Vagina (tissue), 2 donors: ENCODE measurements at regions not wholly inside any gene's neighbourhood (a gene's known extent, or its start where the extent isn't known, plus 50 kb on each side); places are given as distances from the start of the nearest gene placed in this dataset.

Source experiments
- DNase-seq, 2 donors: peaks; one replicate each; pipeline ENCODE4 v3.0.0-alpha.2; 2017; ENCODE audit errors: extremely low spot score in 2 of 2
- H3K27ac ChIP-seq: fragments of 200-600 bp; sonication (generic); one replicate; pipeline ENCODE4 v1.5.1; 2019
- H3K27me3 ChIP-seq: fragments of 200-600 bp; sonication (generic); one replicate; pipeline ENCODE4 v1.5.1; 2019
- H3K36me3 ChIP-seq, 2 donors: fragments of 200-600 bp; sonication (generic); one replicate each; pipeline ENCODE4 v1.5.1; 2017 to 2019
- H3K4me1 ChIP-seq: fragments of 200-600 bp; sonication (generic); one replicate; pipeline ENCODE4 v1.5.1; 2019
- H3K4me3 ChIP-seq, 2 donors: fragments of 200-600 bp; sonication (generic); 1 replicate in 1 of 2; 2 replicates in 1 of 2; pipeline ENCODE4 v1.5.1; 2016 to 2019
- H3K9me3 ChIP-seq: fragments of 200-600 bp; sonication (generic); one replicate; pipeline ENCODE4 v1.5.1; 2019
- POLR2A ChIP-seq, 2 donors: fragments of 450-650 bp; IDR thresholded peaks; one replicate each; pipeline ENCODE4 v1.6.1; 2017; ENCODE audit warnings: antibody characterized with exemption in 2 of 2, mild to moderate bottlenecking in 2 of 2, moderate library complexity in 2 of 2
- POLR2AphosphoS5 ChIP-seq, 2 donors: sonication (generic); formaldehyde crosslinking; IDR thresholded peaks; one replicate each; pipeline ENCODE4 v1.9.0; 2017; ENCODE audit warnings: antibody characterized with exemption in 2 of 2, mild to moderate bottlenecking in 2 of 2, low read depth in 1 of 2; ENCODE audit not compliant: insufficient read depth in 1 of 2
- intact Hi-C: fragments of 100-400 bp; cut with DNase I; formaldehyde crosslinking; loops from one replicate; pipeline ENCODE4 v1.15.1; 2023
- TF ChIP-seq, protein P1 (sequence below), 3 experiments: fragments of 450-650 bp in 2 of 3; fragments of 200-600 bp in 1 of 3; sonication (generic) in 1 of 3; IDR thresholded peaks; one replicate each; pipeline ENCODE4 v1.5.1; 2017 to 2019; ENCODE audit warnings: antibody characterized with exemption in 3 of 3, mild to moderate bottlenecking in 2 of 3, moderate library complexity in 2 of 3

DNA sequence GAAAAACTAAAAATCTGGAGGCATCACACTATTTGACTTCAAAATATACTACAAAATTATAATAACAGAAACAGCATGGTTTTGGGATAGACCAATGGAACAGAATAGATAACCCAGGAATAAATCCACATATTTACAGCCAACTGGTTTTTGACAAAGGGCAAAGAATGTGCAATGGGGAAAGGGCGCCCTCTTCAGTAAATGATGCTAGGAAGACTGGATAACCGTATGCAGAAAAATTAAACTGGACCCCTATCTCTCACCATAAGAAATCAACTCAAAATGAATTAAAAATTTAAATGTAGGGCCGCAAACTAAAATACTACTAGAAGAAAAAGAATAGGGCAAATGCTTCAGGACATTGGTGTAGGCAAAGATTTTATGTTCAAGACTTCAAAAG is 440.5 kb upstream of the SGCG start:
- H3K36me3 ChIP-seq: no peaks in the 10 kb centered on the region
- H3K4me1 ChIP-seq: no peaks in the 10 kb centered on the region
- no peak for DNase-seq
- intact Hi-C loops: no loop called here
- no peak overlapping the region for H3K27ac ChIP-seq
- H3K9me3 ChIP-seq: no peaks in the 10 kb centered on the region
- no peaks in the 10 kb centered on the region for H3K27me3 ChIP-seq
- TF ChIP-seq, protein P1, sequence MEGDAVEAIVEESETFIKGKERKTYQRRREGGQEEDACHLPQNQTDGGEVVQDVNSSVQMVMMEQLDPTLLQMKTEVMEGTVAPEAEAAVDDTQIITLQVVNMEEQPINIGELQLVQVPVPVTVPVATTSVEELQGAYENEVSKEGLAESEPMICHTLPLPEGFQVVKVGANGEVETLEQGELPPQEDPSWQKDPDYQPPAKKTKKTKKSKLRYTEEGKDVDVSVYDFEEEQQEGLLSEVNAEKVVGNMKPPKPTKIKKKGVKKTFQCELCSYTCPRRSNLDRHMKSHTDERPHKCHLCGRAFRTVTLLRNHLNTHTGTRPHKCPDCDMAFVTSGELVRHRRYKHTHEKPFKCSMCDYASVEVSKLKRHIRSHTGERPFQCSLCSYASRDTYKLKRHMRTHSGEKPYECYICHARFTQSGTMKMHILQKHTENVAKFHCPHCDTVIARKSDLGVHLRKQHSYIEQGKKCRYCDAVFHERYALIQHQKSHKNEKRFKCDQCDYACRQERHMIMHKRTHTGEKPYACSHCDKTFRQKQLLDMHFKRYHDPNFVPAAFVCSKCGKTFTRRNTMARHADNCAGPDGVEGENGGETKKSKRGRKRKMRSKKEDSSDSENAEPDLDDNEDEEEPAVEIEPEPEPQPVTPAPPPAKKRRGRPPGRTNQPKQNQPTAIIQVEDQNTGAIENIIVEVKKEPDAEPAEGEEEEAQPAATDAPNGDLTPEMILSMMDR (IDR thresholded peaks at IDR 0.05): no peak
- TF ChIP-seq POLR2AphosphoS5 (IDR thresholded peaks at IDR 0.05; ENCODE audit: insufficient read depth in 1 of 2, low read depth in 1 of 2) (no peak), POLR2A (IDR thresholded peaks at IDR 0.05) (no peak)
- no peak overlapping the region for H3K4me3 ChIP-seq

- H3K36me3 ChIP-seq: no peaks in the 10 kb centered on the region
- no peaks in the 10 kb centered on the region for H3K27me3 ChIP-seq
- no peak overlapping the region for H3K4me3 ChIP-seq
- no peaks in the 10 kb centered on the region for H3K4me1 ChIP-seq
- no peak for DNase-seq
- H3K27ac ChIP-seq: no peak overlapping the region
- no peaks in the 10 kb centered on the region for H3K9me3 ChIP-seq
- intact Hi-C loops: no loop called here
- TF ChIP-seq POLR2AphosphoS5 (IDR thresholded peaks at IDR 0.05; ENCODE audit: insufficient read depth in 1 of 2, low read depth in 1 of 2) (no peak), POLR2A (IDR thresholded peaks at IDR 0.05) (no peak)
- TF ChIP-seq, protein P1 (IDR thresholded peaks at IDR 0.05): no peak
Observed at GRCh38 chr13:22744688-22745452, 435.9 kb upstream of the SGCG start.

DNA sequence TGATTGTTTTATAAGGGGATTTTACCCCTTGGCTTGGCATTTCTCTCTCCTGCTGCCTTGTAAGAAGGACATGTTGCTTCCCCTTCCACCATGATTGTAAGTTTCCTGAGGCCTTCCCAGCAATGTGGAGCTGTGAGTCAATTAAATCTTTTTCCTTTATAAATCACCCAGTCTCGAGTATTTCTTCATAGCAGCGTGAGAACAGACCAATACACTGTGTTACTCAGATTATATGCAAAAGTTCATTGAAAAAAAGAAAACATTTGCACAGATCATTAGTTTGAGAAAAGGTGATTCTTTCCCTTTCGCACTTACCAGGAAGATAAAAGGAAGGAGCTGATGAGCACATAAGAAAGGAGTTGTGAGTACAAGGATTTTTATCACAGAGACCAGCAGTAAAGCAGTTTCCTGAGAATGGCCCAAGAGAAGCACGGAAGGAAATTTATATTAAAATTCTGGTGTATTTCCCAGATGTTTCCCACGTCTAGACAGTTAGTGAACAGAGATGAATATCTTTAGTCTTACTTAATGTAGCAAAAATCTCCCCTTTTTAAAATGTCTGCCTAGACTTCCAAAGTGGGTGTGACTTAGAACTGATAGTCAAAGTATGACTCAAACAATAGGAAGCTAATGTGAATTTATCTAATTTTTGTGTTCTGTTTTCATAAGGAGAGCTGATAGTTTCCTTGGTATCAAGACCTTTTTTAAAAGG is 431.8 kb upstream of the SGCG start:
- DNase-seq: no peak
- Histone ChIP-seq H3K27me3 (no peaks in the 10 kb centered on the region), H3K4me3 (no peak overlapping the region), H3K4me1 (no peaks in the 10 kb centered on the region), H3K36me3 (no peaks in the 10 kb centered on the region), H3K9me3 (no peaks in the 10 kb centered on the region), H3K27ac (no peak overlapping the region)
- intact Hi-C loops: no loop called here
- no peak for TF ChIP-seq POLR2AphosphoS5 (IDR thresholded peaks at IDR 0.05; ENCODE audit: insufficient read depth in 1 of 2, low read depth in 1 of 2)
- TF ChIP-seq, protein P1 (IDR thresholded peaks at IDR 0.05): no peak
- TF ChIP-seq POLR2A (IDR thresholded peaks at IDR 0.05): no peak

- intact Hi-C loops: no loop called here
- no peaks in the 10 kb centered on the region for H3K9me3 ChIP-seq
Observed at GRCh38 chr13:22749626-22750025, 431.2 kb upstream of the SGCG start.

More at GRCh38 chr13:22749626-22750025, 431.2 kb upstream of the SGCG start:
- Histone ChIP-seq H3K4me1 (no peaks in the 10 kb centered on the region), H3K36me3 (no peaks in the 10 kb centered on the region), H3K4me3 (no peak overlapping the region), H3K27ac (no peak overlapping the region), H3K27me3 (no peaks in the 10 kb centered on the region)
- TF ChIP-seq, protein P1 (IDR thresholded peaks at IDR 0.05): no peak
- TF ChIP-seq POLR2A (IDR thresholded peaks at IDR 0.05): no peak
- TF ChIP-seq POLR2AphosphoS5 (IDR thresholded peaks at IDR 0.05; ENCODE audit: insufficient read depth in 1 of 2, low read depth in 1 of 2): no peak
- no peak for DNase-seq
